Frontal cortex (tissue), 3 donors: ENCODE measurements at regions not wholly inside any gene's neighbourhood (a gene's known extent, or its start where the extent isn't known, plus 50 kb on each side); places are given as distances from the start of the nearest gene placed in this dataset.
"Not testable (repeated sequence)": the region's sequence is repeated elsewhere in the genome, so short reads cannot be mapped to it uniquely, and the experiment has no call there.

Experiments
- DNase-seq, 2 donors: peaks; one replicate each; pipeline ENCODE4 v3.0.0; 2012; ENCODE audit warnings: low spot score in 2 of 2
- FAIRE-seq: peaks from 2 replicates; lab custom pipeline; 2012; peaks lifted over from hg19 to GRCh38; lab: Jason Lieb, UNC
- donor health status: control.
- donor health status: control.
- donor health status: control.

GRCh38 chr16:26631365-26631764 is 435.4 kb upstream of the C16orf82 start:
- FAIRE-seq, DNase-seq: not testable (repeated sequence)

GRCh38 chr16:26642047-26642664 is 424.6 kb upstream of the C16orf82 start:
- DNase-seq, result no peak
- FAIRE-seq, result no peak

- FAIRE-seq (no peak), DNase-seq (no peak)
Measured at GRCh38 chr16:26643519-26643918, 423.2 kb upstream of the C16orf82 start.

GRCh38 chr16:26644912-26645543 is 421.7 kb upstream of the C16orf82 start:
- no peak for FAIRE-seq
- no peak for DNase-seq

GRCh38 chr16:26645614-26646013 is 421.1 kb upstream of the C16orf82 start:
- no peak for DNase-seq

GRCh38 chr16:26647870-26648269 is 418.9 kb upstream of the C16orf82 start:
- DNase-seq, result no peak
- no peak for FAIRE-seq

More at GRCh38 chr16:26645614-26646013, 421.1 kb upstream of the C16orf82 start:
- FAIRE-seq, result no peak

- FAIRE-seq (no peak), DNase-seq (no peak)
Measured at GRCh38 chr16:26648851-26649250, 417.9 kb upstream of the C16orf82 start.

- no peak for DNase-seq
- no peak for FAIRE-seq
Measured at GRCh38 chr16:26649381-26650045, 417.2 kb upstream of the C16orf82 start.

- no peak for FAIRE-seq
- DNase-seq, result no peak
Measured at GRCh38 chr16:26651464-26651863, 415.3 kb upstream of the C16orf82 start.

GRCh38 chr16:26651884-26652283 is 414.8 kb upstream of the C16orf82 start:
- FAIRE-seq, result no peak
- DNase-seq, result no peak

- DNase-seq, result no peak
- no peak for FAIRE-seq
Measured at GRCh38 chr16:26658486-26658885, 408.2 kb upstream of the C16orf82 start.

- FAIRE-seq (no peak), DNase-seq (no peak)
Measured at GRCh38 chr16:26658915-26659314, 407.8 kb upstream of the C16orf82 start.

- DNase-seq, result no peak
- FAIRE-seq, result no peak
Measured at GRCh38 chr16:26664086-26664485, 402.6 kb upstream of the C16orf82 start.

- DNase-seq (no peak), FAIRE-seq (no peak)
Measured at GRCh38 chr16:26665166-26665939, 401.4 kb upstream of the C16orf82 start.

GRCh38 chr16:26666486-26666885 is 400.2 kb upstream of the C16orf82 start:
- DNase-seq, result no peak
- no peak for FAIRE-seq

GRCh38 chr16:26667307-26667706 is 399.4 kb upstream of the C16orf82 start:
- DNase-seq (no peak), FAIRE-seq (no peak)

- FAIRE-seq (no peak), DNase-seq (no peak)
Measured at GRCh38 chr16:26668026-26668425, 398.7 kb upstream of the C16orf82 start.

GRCh38 chr16:26672206-26672605 is 394.5 kb upstream of the C16orf82 start:
- FAIRE-seq (no peak), DNase-seq (peak in 1 of 2 donors; percentile 11)

- no peak for DNase-seq
- FAIRE-seq, result no peak
Measured at GRCh38 chr16:26673011-26673410, 393.7 kb upstream of the C16orf82 start.

- FAIRE-seq (no peak), DNase-seq (no peak)
Measured at GRCh38 chr16:26680671-26681070, 386.1 kb upstream of the C16orf82 start.

GRCh38 chr16:26688105-26688504 is 378.6 kb upstream of the C16orf82 start:
- peak in 1 of 2 donors; percentile 21 for DNase-seq
- peak; percentile 79 for FAIRE-seq
